ENCODE measurements at regions not wholly inside any gene's neighbourhood (a gene's known extent, or its start where the extent isn't known, plus 50 kb on each side); places are given as distances from the start of the nearest gene placed in this dataset.
"Not testable (repeated sequence)": the region's sequence is repeated elsewhere in the genome, so short reads cannot be mapped to it uniquely, and the experiment has no call there.

DNA sequence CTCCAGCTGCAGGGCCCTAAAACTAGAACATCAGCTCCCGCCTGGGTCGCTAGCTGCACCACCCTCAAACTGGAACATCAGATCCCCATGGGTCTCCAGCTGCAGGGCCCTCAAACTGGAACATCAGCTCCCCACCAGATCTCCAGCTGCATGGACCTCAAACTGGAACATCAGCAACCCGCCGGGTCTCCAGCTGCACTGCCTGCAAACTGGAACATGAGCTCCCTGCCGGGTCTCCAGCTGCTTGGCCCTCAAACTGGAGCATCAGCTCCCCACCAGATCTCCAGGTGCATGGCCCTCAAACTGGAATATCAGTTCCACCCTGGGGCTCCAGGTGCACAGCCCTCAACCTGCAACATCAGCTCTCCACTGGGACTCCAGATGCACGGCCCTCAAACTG lies 82.7 kb downstream of the TFRC start:
- FAIRE-seq; DNase-seq (ENCODE audit: low spot score): not testable (repeated sequence)

- not testable (repeated sequence) for FAIRE-seq; DNase-seq (ENCODE audit: low spot score)
Measured at GRCh38 chr3:195996314-195996713, 85.6 kb downstream of the TFRC start.

- FAIRE-seq; DNase-seq (ENCODE audit: low spot score): not testable (repeated sequence)
Measured at GRCh38 chr3:195994343-195994742, 86.0 kb upstream of the TNK2 start.

DNA sequence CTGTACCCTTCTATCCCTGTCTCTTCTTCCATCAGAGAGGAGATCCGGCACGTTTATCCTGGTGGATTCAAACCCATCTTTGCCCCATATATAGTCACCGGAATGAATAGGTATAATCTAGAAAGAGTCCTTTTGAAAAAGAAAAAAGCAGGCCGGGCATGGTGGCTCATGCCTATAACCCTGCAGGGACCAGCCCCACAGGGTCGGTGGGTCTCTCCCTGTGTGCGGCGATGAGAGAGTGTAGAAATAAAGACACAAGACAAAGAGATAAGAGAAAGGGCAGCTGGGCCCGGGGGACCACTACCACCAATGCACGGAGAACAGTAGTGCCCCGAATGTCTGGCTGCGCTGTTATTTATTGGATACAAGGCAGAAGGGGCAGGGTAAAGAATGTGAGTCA lies 85.3 kb upstream of the TNK2 start:
- DNase-seq (ENCODE audit: low spot score); FAIRE-seq: not testable (repeated sequence)

DNA sequence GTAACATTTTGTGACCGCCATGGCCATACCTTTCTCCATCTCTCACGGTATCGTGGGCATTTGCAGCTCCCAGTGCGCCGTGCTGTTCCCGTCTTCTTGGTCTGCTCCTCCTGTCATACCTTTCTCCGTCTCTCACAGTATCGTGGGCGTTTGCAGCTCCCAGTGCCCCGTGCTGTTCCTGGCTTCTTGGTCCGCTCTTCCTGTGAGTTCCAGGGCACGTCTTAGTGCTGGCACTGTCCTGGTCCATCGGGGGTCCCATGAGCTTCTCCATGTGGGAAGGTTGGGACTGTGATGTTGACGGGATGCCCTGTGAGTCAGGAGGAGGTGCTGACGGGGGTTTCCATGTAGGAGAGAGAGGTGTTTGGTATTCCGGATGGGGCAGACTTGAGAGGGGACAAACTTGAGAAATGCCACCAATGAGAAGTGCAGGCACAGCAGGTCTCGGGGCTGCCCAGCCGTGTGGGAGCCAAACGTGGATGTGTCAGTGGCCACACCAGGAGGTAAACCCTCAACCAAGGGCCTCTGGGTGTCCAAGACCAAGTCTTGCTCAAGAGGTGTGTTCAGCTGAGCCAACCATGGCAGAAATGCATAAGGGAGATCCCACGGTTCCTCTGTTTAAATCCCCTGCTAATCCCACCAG lies 84.7 kb upstream of the TNK2 start:
- DNase-seq (ENCODE audit: low spot score); FAIRE-seq: not testable (repeated sequence)

DNA sequence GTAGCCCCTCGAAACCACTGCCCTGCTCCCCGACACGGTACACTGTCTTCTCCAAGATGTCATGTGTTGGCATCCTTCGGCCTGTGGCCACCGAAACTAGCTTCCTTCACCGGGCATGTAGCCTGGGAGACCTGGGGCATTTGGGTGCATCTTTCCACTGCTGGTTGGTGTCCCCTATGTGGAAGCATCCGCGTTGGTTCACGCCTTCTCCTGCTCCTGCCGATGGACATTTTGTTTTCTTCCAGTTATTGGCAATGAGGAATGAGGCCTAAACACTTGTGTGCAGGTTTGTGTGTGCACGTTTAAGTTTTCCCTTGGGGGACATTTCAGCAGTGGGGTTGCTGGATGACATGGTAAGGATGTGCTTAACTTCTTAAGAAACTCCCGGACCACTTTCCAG lies 83.6 kb upstream of the TNK2 start:
- not testable (repeated sequence) for DNase-seq (ENCODE audit: low spot score); FAIRE-seq

DNA sequence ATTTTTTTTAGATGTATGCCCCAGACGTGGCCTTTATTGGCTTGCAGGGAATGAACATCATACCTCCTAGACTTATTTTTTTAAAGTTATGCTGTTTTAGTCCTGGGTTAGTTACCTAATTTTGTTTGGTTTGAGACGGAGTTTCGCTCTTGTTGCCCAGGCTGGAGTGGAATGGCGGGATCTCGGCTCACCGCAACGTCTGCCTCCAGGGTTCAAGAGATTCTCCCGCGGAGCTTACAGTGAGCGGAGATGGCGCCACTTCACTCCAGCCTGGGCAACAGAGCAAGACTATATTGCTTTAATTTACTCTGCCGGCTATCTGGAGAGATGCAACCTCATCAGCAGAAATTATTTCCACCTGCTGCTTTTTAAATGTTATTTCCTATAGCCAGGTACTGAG lies 82.9 kb upstream of the TNK2 start:
- FAIRE-seq; DNase-seq (ENCODE audit: low spot score): not testable (repeated sequence)

GRCh38 chr3:195990841-195991174 lies 82.5 kb upstream of the TNK2 start:
- FAIRE-seq; DNase-seq (ENCODE audit: low spot score): not testable (repeated sequence)

DNA sequence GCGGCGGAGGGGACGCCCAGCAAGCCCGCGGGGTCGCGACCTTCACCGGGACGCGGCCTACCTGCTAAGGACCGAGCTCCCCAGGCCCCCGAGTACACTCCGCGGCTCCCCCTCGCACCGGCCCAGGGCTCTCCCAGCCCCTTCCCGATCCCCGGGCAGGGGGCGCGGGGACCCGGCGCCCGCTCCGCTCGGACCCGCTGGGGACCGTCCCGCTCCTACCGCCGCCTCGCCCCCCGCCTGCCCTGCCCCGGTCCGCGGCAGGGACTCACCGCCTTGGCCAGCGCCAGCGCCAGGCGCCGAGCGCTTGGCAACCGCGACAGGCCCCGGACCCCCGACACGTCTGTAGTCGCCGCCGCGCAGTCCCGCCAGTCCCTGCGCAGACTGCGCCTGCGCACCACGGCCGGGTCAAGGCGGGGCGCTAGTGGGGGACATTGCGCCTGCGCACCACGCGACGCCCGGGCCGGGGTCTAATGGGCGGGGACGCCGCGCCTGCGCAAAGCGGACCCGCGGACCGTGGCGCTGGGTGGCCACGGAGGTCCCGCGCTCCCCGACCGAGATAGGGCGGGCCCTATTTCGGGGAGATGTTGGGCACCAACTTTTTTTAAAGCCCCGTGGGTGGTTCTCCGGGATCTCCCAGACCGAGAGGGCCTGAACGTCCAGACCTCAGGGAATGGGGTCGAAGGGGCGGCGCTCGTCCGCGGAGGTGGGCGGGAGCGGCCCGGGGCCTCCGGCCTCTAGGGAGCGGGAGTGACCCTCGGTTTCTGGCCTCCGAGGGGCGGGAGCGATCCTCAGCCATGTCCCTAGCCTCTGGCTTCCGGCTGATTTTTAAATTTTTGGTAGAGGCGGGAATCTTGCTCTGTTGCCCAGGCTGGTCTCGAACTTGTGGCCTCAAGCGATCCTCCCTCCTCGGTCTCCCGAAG lies 81.8 kb upstream of the TNK2 start:
- not testable (repeated sequence) for FAIRE-seq
- DNase-seq (ENCODE audit: low spot score) = peak; percentile 49

DNA sequence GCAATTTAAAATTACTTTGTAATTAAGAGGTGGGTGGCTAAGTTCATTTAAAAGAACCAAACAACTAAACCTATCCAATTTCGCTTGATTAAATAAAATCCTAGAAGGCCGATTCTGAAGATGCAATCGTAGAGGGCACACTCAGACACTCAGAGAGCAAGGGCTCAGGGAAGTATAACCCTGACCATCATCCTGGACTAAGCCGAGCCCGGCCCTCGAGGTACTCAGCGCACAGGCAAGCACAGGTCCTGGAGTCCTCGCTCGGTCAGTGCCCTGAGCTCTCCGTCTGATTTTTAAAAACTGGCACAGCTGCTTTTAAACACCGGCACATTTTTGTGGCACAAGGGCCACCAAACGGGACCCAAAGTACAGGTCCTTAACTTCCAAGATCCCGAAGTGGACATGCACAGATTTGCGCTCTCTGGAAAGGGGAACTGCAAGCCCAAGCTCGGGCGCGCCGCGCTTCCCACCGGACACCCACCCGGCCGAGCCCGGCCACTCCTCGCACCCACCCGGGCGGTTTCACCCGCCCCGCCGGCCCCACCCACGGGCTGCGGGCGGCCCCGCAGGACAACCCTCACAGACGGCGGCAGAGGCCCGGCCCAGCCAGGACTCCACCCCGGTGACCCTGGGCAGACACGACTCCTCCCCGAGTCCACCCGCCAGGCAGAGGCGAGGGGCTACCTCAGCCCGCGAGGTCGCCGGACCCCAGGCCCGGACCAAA lies 81.0 kb upstream of the TNK2 start:
- not testable (repeated sequence) for DNase-seq (ENCODE audit: low spot score); FAIRE-seq

GRCh38 chr3:195988764-195989163 lies 80.4 kb upstream of the TNK2 start:
- not testable (repeated sequence) for FAIRE-seq; DNase-seq (ENCODE audit: low spot score)

DNA sequence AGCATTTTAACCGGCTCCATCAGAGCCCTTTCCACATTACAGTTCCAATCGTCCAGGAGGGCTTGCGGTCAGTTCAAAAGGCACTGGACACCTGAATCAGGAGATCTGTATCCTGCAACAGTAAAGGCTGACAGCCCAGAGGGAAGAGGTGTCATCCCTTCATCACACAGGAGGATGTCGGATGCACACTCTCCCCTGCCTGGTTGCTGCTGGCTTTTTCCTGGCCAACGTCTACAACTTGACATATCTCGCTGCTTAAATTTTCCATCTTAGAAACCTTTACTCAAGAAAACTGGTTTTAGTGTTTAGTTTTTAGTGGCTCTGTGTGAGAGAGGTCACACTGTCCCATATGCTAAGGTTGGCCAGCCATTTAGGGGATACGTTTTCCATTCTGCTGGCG lies 78.7 kb upstream of the TNK2 start:
- DNase-seq (ENCODE audit: low spot score); FAIRE-seq: not testable (repeated sequence)

GRCh38 chr3:195986576-195986975 lies 78.2 kb upstream of the TNK2 start:
- not testable (repeated sequence) for DNase-seq (ENCODE audit: low spot score); FAIRE-seq

DNA sequence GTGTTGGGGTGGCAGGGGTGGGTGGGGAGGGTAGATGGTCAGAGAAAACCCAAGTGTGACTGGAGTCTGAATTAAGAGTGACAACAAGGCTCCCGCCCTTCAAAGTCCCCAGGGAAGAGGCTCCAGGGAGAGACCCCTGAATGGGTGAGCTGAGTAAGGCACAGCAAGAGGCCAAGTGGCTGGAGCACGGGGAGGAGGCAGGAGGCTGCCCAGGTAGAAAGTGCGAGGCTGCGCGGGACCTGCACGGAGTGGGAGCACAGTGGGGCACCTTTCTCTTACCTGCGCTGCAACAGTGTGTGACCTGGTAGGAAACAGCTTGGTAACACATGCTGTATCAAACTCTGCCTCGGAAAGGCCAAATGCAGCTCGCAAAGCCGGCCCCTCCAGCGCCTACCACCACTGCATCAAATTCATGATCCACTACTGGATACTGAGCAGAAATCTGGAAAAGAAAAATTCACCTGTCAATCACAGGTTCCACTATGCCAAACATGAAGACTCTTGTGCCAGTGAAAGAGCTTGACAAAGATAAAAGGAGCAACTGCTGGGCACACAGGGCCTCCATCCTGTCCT lies 77.1 kb upstream of the TNK2 start:
- DNase-seq (ENCODE audit: low spot score); FAIRE-seq: not testable (repeated sequence)

DNA sequence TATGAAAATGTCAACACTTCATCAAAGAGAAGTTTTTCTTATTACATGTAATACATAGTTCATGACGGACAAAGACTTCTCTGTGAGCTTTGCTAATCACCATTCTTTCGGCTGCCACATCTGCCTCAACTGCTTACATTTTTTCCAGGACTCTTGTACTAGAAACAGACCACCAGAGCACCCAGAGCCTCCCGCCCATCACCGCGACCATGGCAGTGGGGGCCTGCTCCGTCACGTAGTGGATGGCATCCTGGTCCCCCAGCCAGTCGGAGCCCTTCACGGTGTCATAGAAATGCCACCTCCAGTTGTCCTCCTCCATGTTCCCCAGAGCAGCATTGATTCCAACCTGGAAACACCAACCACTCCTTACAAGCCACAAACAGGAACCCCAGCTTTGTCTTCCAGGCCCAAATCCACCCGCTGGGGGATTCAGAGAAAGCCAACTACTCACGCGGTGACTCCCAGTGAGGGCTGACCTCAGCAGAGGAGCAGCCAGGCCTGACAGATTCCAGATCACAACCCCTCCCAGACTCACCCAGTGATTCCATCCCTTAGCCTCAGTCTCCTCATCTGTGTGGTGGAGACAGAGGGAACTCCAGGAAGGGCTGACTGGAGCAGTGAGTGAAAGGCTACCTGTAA lies 76.2 kb upstream of the TNK2 start:
- not testable (repeated sequence) for DNase-seq (ENCODE audit: low spot score); FAIRE-seq

DNA sequence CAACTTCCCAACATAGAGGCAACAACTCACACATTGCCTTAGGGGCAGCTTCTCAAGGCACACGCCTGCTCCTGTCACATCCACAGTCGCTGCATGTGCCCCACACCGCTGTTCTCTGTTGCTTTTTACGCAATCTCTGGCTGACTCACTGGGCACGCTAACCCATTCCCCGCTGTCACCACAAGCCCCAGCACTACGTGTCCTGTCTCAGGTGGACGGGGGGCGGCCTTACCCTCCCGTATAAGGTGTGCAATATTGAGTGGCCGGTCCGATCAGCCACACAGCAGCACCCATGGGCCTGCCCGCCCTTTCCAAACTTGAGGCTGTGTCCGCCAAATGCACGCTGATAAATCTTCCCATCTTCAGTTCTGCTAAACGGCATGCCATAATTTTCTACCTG lies 75.5 kb upstream of the TNK2 start:
- DNase-seq (ENCODE audit: low spot score); FAIRE-seq: not testable (repeated sequence)

GRCh38 chr3:195982754-195983153 lies 74.4 kb upstream of the TNK2 start:
- not testable (repeated sequence) for DNase-seq (ENCODE audit: low spot score); FAIRE-seq

- FAIRE-seq; DNase-seq (ENCODE audit: low spot score): not testable (repeated sequence)
Measured at GRCh38 chr3:195981778-195982177, 73.4 kb upstream of the TNK2 start.

GRCh38 chr3:195979877-195980276 lies 71.5 kb upstream of the TNK2 start:
- FAIRE-seq; DNase-seq (ENCODE audit: low spot score): not testable (repeated sequence)

DNA sequence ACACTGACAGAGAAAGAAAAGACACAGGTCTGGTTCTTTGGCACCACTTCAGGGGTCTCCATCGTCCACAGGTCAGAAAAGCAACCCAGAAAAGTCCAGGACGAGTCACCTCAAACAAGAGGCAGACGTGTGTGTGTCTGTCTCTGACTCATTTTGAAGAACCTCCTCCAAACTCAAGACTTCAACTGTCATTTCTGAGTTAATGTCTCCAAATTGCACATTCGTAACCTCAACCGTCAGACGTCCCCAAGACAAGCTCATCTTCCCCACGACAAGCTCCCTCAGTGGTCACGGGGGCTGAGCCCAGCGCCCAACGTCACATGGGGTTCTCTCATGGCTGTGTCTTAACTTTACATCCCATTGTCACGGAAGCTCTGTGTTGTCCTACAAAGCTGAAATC lies 70.2 kb upstream of the TNK2 start:
- not testable (repeated sequence) for DNase-seq (ENCODE audit: low spot score); FAIRE-seq

- not testable (repeated sequence) for DNase-seq (ENCODE audit: low spot score); FAIRE-seq
Measured at GRCh38 chr3:195976876-195977275, 68.5 kb upstream of the TNK2 start.
